GM12878 (cell line): ENCODE measurements at regions not wholly inside any gene's neighbourhood (a gene's known extent, or its start where the extent isn't known, plus 50 kb on each side); places are given as distances from the start of the nearest gene placed in this dataset.

Source experiments
- IKZF2 ChIP-seq, 2 experiments: fragments of 450-650 bp; IDR thresholded peaks; 2 replicates each; pipeline ENCODE4 v1.6.1; 2017; ENCODE audit warnings: mild to moderate bottlenecking in 2 of 2, moderate library complexity in 2 of 2
- PAX5 ChIP-seq: IDR thresholded peaks from 2 replicates; pipeline ENCODE4 v1.6.1; 2011; ENCODE audit warnings: low read depth, low read length, borderline replicate concordance
- PAX8 ChIP-seq: fragments of 450-650 bp; IDR thresholded peaks from 2 replicates; pipeline ENCODE4 v1.6.1; 2017; ENCODE audit warnings: mild to moderate bottlenecking, moderate library complexity
- STAT1 ChIP-seq: fragments of 450-650 bp; conservative IDR thresholded peaks from 2 replicates; pipeline ENCODE4 v1.6.1; 2014; ENCODE audit warnings: antibody characterized with exemption, mild to moderate bottlenecking
- SUPT20H ChIP-seq: IDR thresholded peaks from 2 replicates; pipeline ENCODE4 v1.6.1; 2011; ENCODE audit warnings: low read depth, mild to moderate bottlenecking, low read length, moderate library complexity, borderline replicate concordance; ENCODE audit not compliant: control insufficient read depth
- TCF12 ChIP-seq: IDR thresholded peaks from 2 replicates; pipeline ENCODE4 v1.6.1; 2011; ENCODE audit warnings: low read depth, mild to moderate bottlenecking, low read length
- TF ChIP-seq, protein P1 (sequence below): fragments of 450-650 bp; IDR thresholded peaks from 2 replicates; pipeline ENCODE4 v1.6.1; 2017; ENCODE audit warnings: mild to moderate bottlenecking, moderate library complexity
- TF ChIP-seq, protein P2 (sequence below): fragments of 450-650 bp; IDR thresholded peaks from 2 replicates; pipeline ENCODE4 v1.6.1; 2017; ENCODE audit warnings: antibody characterized with exemption, mild to moderate bottlenecking, moderate library complexity

DNA sequence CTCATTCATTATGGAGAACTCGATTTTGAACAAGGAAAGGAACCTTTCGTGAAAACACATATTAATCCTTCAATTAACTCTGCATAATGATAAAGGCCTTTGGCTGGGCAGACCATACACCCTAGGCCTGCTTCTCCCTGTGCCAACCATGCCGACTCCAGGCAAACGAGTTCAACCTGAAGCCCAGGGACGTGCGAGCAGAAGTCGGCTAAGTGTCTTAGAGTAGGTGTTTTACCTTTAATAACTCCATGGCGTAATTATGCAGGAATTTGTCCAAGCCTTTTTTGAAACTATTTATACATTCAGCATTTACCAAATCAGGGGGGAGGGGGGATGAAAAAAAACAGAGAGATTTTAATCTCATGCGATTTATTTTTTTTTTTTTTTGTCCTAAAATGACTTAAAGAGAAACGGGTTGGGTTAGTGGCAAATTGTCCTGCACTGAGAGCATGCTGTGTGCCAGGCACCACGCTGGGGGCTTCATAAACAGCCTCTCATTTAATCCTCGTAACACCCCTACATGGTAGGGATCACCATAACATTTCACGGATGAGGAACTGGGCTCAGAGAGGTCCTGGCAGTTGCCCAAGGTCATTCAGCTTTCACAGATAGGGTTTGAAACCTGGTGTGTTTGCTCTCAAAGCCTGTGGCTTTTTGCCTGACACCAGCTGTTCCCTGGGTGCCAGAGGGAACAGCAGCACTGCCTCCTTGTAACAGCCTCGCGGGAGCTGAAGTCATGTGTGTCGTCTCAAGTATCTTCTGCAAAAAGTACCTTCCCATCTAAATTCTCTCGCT, 423.9 kb downstream of the MN1 start (continued):
- TF ChIP-seq IKZF2 (IDR thresholded peaks at IDR 0.05) (no peak), TCF12 (no peak), PAX8 (no peak), SUPT20H (no peak), PAX5 (no peak), STAT1 (no peak)
- TF ChIP-seq, protein P1, sequence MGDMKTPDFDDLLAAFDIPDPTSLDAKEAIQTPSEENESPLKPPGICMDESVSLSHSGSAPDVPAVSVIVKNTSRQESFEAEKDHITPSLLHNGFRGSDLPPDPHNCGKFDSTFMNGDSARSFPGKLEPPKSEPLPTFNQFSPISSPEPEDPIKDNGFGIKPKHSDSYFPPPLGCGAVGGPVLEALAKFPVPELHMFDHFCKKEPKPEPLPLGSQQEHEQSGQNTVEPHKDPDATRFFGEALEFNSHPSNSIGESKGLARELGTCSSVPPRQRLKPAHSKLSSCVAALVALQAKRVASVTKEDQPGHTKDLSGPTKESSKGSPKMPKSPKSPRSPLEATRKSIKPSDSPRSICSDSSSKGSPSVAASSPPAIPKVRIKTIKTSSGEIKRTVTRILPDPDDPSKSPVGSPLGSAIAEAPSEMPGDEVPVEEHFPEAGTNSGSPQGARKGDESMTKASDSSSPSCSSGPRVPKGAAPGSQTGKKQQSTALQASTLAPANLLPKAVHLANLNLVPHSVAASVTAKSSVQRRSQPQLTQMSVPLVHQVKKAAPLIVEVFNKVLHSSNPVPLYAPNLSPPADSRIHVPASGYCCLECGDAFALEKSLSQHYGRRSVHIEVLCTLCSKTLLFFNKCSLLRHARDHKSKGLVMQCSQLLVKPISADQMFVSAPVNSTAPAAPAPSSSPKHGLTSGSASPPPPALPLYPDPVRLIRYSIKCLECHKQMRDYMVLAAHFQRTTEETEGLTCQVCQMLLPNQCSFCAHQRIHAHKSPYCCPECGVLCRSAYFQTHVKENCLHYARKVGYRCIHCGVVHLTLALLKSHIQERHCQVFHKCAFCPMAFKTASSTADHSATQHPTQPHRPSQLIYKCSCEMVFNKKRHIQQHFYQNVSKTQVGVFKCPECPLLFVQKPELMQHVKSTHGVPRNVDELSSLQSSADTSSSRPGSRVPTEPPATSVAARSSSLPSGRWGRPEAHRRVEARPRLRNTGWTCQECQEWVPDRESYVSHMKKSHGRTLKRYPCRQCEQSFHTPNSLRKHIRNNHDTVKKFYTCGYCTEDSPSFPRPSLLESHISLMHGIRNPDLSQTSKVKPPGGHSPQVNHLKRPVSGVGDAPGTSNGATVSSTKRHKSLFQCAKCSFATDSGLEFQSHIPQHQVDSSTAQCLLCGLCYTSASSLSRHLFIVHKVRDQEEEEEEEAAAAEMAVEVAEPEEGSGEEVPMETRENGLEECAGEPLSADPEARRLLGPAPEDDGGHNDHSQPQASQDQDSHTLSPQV, result no peak
- TF ChIP-seq, protein P2, sequence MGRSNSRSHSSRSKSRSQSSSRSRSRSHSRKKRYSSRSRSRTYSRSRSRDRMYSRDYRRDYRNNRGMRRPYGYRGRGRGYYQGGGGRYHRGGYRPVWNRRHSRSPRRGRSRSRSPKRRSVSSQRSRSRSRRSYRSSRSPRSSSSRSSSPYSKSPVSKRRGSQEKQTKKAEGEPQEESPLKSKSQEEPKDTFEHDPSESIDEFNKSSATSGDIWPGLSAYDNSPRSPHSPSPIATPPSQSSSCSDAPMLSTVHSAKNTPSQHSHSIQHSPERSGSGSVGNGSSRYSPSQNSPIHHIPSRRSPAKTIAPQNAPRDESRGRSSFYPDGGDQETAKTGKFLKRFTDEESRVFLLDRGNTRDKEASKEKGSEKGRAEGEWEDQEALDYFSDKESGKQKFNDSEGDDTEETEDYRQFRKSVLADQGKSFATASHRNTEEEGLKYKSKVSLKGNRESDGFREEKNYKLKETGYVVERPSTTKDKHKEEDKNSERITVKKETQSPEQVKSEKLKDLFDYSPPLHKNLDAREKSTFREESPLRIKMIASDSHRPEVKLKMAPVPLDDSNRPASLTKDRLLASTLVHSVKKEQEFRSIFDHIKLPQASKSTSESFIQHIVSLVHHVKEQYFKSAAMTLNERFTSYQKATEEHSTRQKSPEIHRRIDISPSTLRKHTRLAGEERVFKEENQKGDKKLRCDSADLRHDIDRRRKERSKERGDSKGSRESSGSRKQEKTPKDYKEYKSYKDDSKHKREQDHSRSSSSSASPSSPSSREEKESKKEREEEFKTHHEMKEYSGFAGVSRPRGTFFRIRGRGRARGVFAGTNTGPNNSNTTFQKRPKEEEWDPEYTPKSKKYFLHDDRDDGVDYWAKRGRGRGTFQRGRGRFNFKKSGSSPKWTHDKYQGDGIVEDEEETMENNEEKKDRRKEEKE, result no peak
